Chondrocyte (in vitro differentiated cells): ENCODE measurements at regions not wholly inside any gene's neighbourhood (a gene's known extent, or its start where the extent isn't known, plus 50 kb on each side); places are given as distances from the start of the nearest gene placed in this dataset.

ENCODE experiments used
- DNase-seq: peaks from one replicate; pipeline ENCODE4 v3.0.0; 2021; ENCODE audit warnings: mixed read lengths, low spot score
- H3K27ac Mint-ChIP-seq: one replicate; pipeline ENCODE4 v1.8.0; 2021; ENCODE audit warnings: mild to moderate bottlenecking, moderate library complexity, mixed read lengths; ENCODE audit not compliant: unreplicated experiment
- H3K27me3 Mint-ChIP-seq: 2 replicates; pipeline ENCODE4 v1.8.0; 2021; ENCODE audit warnings: low read depth, mixed read lengths
- H3K36me3 Mint-ChIP-seq: 2 replicates; pipeline ENCODE4 v1.8.0; 2021; ENCODE audit warnings: low read depth, mixed read lengths
- H3K4me1 Mint-ChIP-seq: 2 replicates; pipeline ENCODE4 v1.8.0; 2021; ENCODE audit warnings: low read depth, mild to moderate bottlenecking, mixed read lengths
- H3K4me3 Mint-ChIP-seq: one replicate; pipeline ENCODE4 v1.8.0; 2021; ENCODE audit warnings: mild to moderate bottlenecking, moderate library complexity, mixed read lengths; ENCODE audit not compliant: unreplicated experiment
- H3K9me3 Mint-ChIP-seq: 2 replicates; pipeline ENCODE4 v1.8.0; 2021; ENCODE audit warnings: low read depth, mixed read lengths
- CTCF ChIP-seq: fragments of 200-600 bp; sonication (generic); IDR thresholded peaks from 2 replicates; pipeline ENCODE4 v1.5.0; 2021; ENCODE audit warnings: antibody characterized with exemption, mild to moderate bottlenecking, moderate library complexity

- no peaks in the 10 kb centered on the region for H3K36me3 Mint-ChIP-seq
- H3K27ac Mint-ChIP-seq = no peak overlapping the region
- H3K4me3 Mint-ChIP-seq = no peak overlapping the region
- peaks cover 33% of the 10 kb centered on the region for H3K9me3 Mint-ChIP-seq
- TF ChIP-seq CTCF = no peak
- H3K4me1 Mint-ChIP-seq = no peaks in the 10 kb centered on the region
- H3K27me3 Mint-ChIP-seq = no peaks in the 10 kb centered on the region
- DNase-seq = no peak
Measured at GRCh38 chr1:103854279-103854678, 104.6 kb downstream of the AMY1C start.

- no peak overlapping the region for H3K4me3 Mint-ChIP-seq
- no peaks in the 10 kb centered on the region for H3K27me3 Mint-ChIP-seq
- DNase-seq = no peak
- H3K36me3 Mint-ChIP-seq = no peaks in the 10 kb centered on the region
- H3K4me1 Mint-ChIP-seq = no peaks in the 10 kb centered on the region
- no peak for TF ChIP-seq CTCF
- peaks cover 23% of the 10 kb centered on the region for H3K9me3 Mint-ChIP-seq
- no peak overlapping the region for H3K27ac Mint-ChIP-seq
Measured at GRCh38 chr1:103859721-103860120, 110.0 kb downstream of the AMY1C start.

DNA sequence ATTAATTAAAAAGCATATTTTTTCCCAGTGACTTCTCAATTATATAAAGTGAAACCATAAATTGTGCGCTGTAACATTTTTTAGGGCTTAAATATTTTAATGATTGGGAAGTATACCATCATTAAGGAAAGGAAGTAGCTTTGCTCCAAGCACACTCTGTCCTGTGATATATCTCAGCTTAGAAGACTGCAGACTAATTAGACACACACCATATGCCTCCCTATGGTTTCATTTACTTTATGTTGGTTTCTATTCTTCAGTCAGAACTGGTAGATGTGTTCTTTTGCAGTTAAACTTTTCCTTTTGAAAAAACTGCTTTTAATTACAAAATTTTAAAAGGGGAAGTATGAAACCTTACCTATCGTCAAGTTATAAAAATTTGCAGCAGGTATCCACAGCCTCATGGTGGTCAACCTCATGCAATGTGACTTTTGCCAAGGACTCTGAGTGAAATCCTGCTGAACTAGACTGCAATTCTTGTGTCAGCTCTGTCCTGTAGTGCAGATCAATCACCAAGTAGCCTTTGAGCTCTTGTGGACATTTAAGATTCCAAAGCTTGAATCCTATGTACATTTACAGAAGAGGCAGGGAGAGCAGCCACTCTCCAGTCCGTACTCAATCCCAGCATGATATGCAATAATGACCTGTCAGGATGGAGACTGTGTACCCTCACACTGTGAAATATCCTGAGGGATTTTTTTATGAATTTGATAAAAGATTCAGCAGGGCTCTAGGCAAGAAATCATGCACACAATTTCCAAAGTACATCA is 149.1 kb downstream of the AMY1C start:
- no peak for DNase-seq
- no peak for TF ChIP-seq CTCF
- Mint-ChIP-seq H3K27ac (no peak overlapping the region), H3K4me3 (no peak overlapping the region), H3K27me3 (peaks cover 4% of the 10 kb centered on the region), H3K4me1 (no peaks in the 10 kb centered on the region), H3K9me3 (peaks cover 4% of the 10 kb centered on the region), H3K36me3 (no peaks in the 10 kb centered on the region)

GRCh38 chr1:103900005-103900404 is 150.3 kb downstream of the AMY1C start:
- TF ChIP-seq CTCF = no peak
- H3K4me1 Mint-ChIP-seq = no peaks in the 10 kb centered on the region
- no peak for DNase-seq
- H3K36me3 Mint-ChIP-seq = no peaks in the 10 kb centered on the region
- H3K4me3 Mint-ChIP-seq = no peak overlapping the region
- peaks cover 4% of the 10 kb centered on the region for H3K9me3 Mint-ChIP-seq
- no peak overlapping the region for H3K27ac Mint-ChIP-seq
- H3K27me3 Mint-ChIP-seq = peaks cover 4% of the 10 kb centered on the region

DNA sequence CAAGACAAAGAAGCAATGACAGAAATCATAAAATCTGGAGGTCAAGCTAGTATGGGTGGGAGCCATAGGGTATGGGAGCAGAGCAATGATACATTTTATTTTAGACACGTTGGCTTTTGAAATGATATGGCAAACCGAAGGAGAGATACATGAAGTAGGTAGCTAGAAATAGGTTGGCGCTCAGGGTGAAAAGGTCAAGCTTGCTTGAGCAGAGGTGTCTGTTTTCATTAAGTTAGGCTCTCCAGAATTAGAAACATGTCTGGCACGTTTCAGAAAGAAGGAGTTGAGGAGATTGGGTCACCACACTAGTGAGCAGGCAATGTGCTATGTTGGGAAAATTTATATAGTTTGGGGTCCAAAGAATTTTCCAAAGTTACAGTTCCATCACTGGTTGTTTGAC is 151.4 kb downstream of the AMY1C start:
- H3K9me3 Mint-ChIP-seq = peaks cover 4% of the 10 kb centered on the region

More for the DNA sequence above, 151.4 kb downstream of the AMY1C start:
- no peak for DNase-seq
- TF ChIP-seq CTCF = no peak
- H3K4me1 Mint-ChIP-seq = no peaks in the 10 kb centered on the region
- H3K27me3 Mint-ChIP-seq = peaks cover 4% of the 10 kb centered on the region
- H3K36me3 Mint-ChIP-seq = no peaks in the 10 kb centered on the region
- no peak overlapping the region for H3K27ac Mint-ChIP-seq
- no peak overlapping the region for H3K4me3 Mint-ChIP-seq
